ENCODE measurements at regions not wholly inside any gene's neighbourhood (a gene's known extent, or its start where the extent isn't known, plus 50 kb on each side); places are given as distances from the start of the nearest gene placed in this dataset.

- TF ChIP-seq POLR2AphosphoS5 (IDR thresholded peaks at IDR 0.05) (no peak), CTCF (IDR thresholded peaks at IDR 0.05) (no peak), POLR2A (IDR thresholded peaks at IDR 0.05) (no peak)
Measured at GRCh38 chr21:24163539-24163938, 1443.7 kb downstream of the MRPL39 start.
